Osteocyte (in vitro differentiated cells): ENCODE measurements at regions not wholly inside any gene's neighbourhood (a gene's known extent, or its start where the extent isn't known, plus 50 kb on each side); places are given as distances from the start of the nearest gene placed in this dataset.
A peak's percentile ranks its signal among the peaks of the same experiment; 100 is the strongest.

Experiments
- DNase-seq: peaks from one replicate; pipeline ENCODE4 v3.0.0; 2021; ENCODE audit warnings: mixed read lengths; ENCODE audit not compliant: unreplicated experiment; ENCODE audit errors: extremely low spot score
- H3K27ac Mint-ChIP-seq: one replicate; pipeline ENCODE4 v1.8.0; 2021; ENCODE audit warnings: mild to moderate bottlenecking, mixed read lengths; ENCODE audit not compliant: unreplicated experiment
- H3K27me3 Mint-ChIP-seq: one replicate; pipeline ENCODE4 v1.8.0; 2021; ENCODE audit warnings: mixed read lengths; ENCODE audit not compliant: unreplicated experiment
- H3K36me3 Mint-ChIP-seq: one replicate; pipeline ENCODE4 v1.8.0; 2021; ENCODE audit warnings: mixed read lengths; ENCODE audit not compliant: unreplicated experiment
- H3K4me1 Mint-ChIP-seq: one replicate; pipeline ENCODE4 v1.8.0; 2021; ENCODE audit warnings: mixed read lengths; ENCODE audit not compliant: unreplicated experiment
- H3K4me3 Mint-ChIP-seq: one replicate; pipeline ENCODE4 v1.8.0; 2021; ENCODE audit warnings: mild to moderate bottlenecking, moderate library complexity, mixed read lengths; ENCODE audit not compliant: unreplicated experiment
- H3K9me3 Mint-ChIP-seq: one replicate; pipeline ENCODE4 v1.8.0; 2021; ENCODE audit warnings: mixed read lengths; ENCODE audit not compliant: unreplicated experiment
- CTCF ChIP-seq: fragments of 200-600 bp; sonication (generic); IDR thresholded peaks from 2 replicates; pipeline ENCODE4 v1.5.0; 2021; ENCODE audit warnings: antibody characterized with exemption, mild to moderate bottlenecking, moderate library complexity

- peak; percentile 24 for TF ChIP-seq CTCF
- Mint-ChIP-seq H3K27me3 (no peaks in the 10 kb centered on the region), H3K4me3 (no peak overlapping the region), H3K27ac (peak overlapping the region; percentile 76), H3K4me1 (peaks cover 55% of the 10 kb centered on the region), H3K36me3 (no peaks in the 10 kb centered on the region), H3K9me3 (no peaks in the 10 kb centered on the region)
- no peak for DNase-seq
These were observed 101.8 kb downstream of the FGF18 start for GRCh38 chr5:171521219-171521633.

- Mint-ChIP-seq H3K4me3 (no peak overlapping the region), H3K4me1 (peaks cover 55% of the 10 kb centered on the region), H3K27ac (peak overlapping the region; percentile 76), H3K36me3 (no peaks in the 10 kb centered on the region), H3K9me3 (no peaks in the 10 kb centered on the region), H3K27me3 (no peaks in the 10 kb centered on the region)
- no peak for DNase-seq
- TF ChIP-seq CTCF = no peak
These were observed 102.2 kb downstream of the FGF18 start for GRCh38 chr5:171521679-171522078.

- Mint-ChIP-seq H3K9me3 (no peaks in the 10 kb centered on the region), H3K27me3 (no peaks in the 10 kb centered on the region), H3K4me3 (no peak overlapping the region), H3K36me3 (no peaks in the 10 kb centered on the region), H3K4me1 (peaks cover 49% of the 10 kb centered on the region), H3K27ac (no peak overlapping the region)
- no peak for DNase-seq
- TF ChIP-seq CTCF = no peak
These were observed 104.3 kb downstream of the FGF18 start for GRCh38 chr5:171523781-171524180.

- no peak for TF ChIP-seq CTCF
- H3K27me3 Mint-ChIP-seq = no peaks in the 10 kb centered on the region
- DNase-seq = no peak
- H3K36me3 Mint-ChIP-seq = no peaks in the 10 kb centered on the region
- H3K27ac Mint-ChIP-seq = no peak overlapping the region
- no peaks in the 10 kb centered on the region for H3K9me3 Mint-ChIP-seq
- H3K4me1 Mint-ChIP-seq = peaks cover 46% of the 10 kb centered on the region
- no peak overlapping the region for H3K4me3 Mint-ChIP-seq
These were observed 105.0 kb downstream of the FGF18 start for GRCh38 chr5:171524466-171524865.

GRCh38 chr5:171525085-171525484 is 105.6 kb downstream of the FGF18 start:
- Mint-ChIP-seq H3K27ac (no peak overlapping the region), H3K4me3 (no peak overlapping the region), H3K4me1 (peaks cover 40% of the 10 kb centered on the region), H3K36me3 (no peaks in the 10 kb centered on the region), H3K9me3 (no peaks in the 10 kb centered on the region), H3K27me3 (no peaks in the 10 kb centered on the region)
- no peak for TF ChIP-seq CTCF
- no peak for DNase-seq
